Stimulated activated CD8-positive, alpha-beta memory T cell treated with anti-CD3 and anti-CD28 coated beads, Interleukin-4, amount 100 ng/mL, for 4 hours (primary cell): ENCODE measurements at regions not wholly inside any gene's neighbourhood (a gene's known extent, or its start where the extent isn't known, plus 50 kb on each side); places are given as distances from the start of the nearest gene placed in this dataset.

Experiments used
- DNase-seq, 2 donors: peaks; one replicate each; pipeline ENCODE4 v3.0.0-alpha.2; 2020; ENCODE audit warnings: low read depth in 2 of 2, low spot score in 1 of 2

DNA sequence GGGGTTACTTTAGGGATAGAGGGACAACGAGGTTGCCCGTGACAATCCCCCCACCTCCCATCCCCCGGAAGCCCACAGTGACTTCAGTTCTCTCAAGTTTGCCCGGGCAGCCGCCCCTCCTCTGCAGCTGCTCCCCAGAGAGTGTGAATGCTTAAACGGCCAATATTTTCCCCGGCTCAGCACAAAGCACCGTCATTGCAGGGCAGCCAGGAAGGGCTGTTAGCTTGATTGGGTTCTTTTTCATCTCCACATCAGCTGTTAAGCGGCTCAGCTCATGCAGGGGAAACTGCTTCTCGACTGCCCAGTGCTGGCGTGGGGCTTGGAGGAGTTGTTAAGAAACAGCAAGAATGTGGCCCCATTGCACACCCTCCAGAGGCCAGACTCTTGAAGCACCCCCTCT is 120.5 kb upstream of the NCOR2 start:
- DNase-seq, result no peak

DNA sequence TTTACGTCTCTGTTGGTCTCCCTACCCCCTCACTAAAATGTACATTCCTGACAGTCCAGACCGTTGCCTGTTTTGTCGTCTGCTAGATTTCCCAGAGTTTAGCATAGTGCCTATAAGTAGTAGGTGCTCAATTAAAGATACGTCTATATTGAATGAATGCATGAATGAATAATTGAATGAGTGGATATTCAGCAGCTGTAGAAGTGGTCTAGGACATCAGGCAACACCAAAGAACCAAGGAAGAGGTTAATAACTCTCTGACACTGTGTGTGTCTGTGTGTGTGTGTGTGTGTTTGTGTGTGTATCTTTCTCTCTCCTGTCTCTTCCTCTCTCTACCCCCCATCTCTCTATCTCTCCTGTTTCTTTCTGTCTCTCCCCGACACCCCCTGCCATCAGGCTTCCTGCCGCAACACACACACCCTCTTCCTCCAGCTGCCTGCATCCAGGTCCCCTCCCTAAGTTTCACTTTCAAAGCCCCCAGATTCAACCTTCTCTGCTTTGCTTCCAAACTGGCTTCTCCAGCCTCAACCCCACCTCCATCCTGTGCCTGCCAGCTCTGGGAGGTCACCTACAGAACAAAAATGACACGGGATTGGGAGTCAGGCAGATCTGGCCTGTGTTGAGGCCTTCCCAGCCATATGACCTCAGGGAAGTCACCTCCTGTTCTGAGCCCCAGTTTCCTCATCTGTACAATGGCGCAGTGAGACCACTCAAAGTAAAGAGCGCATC is 119.9 kb upstream of the NCOR2 start:
- no peak for DNase-seq

DNA sequence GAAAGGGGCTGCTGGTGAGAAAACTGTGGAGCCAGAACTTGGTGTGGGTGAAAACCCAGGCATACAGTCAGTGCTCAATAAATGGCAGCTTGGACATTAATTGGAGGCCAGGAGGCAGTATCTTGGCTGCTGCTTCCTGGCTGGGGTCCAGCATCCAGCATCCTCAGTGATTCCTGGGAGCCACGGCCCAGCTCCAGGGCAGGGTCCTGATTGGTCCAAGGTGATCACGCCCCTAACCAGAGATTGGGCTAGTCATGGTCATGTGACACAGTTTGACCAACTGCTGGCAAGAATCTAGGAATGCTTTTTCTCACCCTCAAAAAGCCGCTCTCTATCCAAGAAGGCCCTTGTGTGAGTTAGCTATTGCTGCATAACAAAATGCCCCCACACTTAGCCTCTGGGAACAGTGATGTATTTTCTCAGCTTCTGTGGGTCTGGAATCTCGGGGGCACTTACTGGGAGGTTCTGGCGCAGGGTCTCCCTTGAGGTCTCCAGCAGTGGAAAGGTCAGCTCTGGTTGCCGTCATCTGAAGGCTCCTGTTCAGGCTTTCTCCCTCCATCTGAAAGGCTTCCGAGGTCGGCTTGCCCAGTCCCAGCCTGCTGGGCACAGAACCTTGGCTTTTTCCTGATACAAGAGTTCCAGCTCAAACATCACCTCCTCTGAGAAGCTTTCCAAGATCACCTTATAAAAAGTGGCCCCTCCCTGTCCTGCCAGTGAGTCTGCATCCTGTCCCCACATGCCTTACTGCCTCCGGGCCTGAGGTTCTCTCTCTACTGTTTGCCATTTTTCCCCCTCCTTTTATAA is 119.2 kb upstream of the NCOR2 start:
- DNase-seq, result no peak

DNA sequence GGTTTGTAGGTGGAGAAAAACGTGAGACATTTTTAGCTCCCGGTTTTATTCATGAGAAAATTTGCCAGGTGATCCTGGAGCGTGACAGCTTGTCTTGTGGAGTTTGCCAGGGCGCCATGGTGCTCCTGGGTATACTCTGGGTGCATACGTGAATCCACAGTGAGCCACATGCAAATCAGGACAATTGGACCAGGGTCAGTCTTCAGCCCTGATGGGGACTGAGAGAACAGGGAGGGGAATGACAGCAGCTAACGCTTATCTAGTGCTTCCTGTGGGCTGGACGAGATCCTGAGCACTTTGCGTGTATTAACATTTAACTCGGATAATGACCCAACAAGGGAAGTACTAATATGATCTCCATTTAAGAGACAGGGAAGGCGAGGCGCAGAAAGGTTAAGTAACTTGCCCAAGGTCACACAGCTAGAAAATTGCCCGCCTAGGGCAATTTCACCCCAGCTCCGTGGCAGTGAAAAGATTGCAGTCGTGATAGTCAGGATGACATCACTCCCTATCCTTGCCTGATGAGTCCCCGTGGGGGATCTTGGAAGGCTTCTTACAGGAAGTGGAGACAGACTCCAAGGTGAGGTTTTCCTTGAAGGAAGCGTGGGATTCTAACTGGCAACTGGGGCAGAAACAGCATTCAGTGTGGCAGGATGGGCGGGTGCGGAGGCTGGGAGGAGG is 118.4 kb upstream of the NCOR2 start:
- no peak for DNase-seq

DNA sequence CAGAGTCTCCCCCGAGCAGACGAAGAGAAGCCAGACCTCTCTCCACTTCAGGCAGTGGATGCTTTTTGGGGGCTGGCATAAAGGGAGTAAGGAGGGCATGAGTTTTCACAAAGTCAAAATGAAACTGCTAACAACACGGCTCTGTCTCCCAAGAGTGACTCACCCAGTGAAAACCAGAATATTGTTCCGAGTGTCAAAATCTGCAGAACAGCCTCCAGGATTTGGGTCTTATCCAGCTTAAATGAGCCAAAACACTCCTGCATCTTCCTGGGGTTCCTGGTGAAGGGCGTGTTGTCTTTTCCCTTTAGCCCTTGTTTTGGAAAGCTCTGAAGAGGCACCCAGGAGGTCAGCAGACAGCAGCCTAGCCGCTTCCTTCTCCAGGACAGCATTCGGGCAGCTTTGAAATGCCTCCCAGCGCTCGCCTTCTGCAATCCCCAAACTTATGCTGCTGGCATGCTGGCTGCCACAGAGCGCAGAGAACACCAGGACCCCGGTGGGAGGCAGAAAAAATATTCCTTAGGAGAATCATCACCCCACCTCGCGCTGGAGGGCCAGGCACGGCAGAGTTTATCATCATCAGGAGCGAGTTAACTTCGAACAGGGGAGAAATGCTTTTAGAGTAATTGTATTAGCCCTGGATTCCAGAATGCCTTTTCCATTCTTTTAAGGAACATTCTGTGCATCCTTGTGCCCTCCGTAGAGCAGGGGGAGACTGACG is 117.7 kb upstream of the NCOR2 start:
- no peak for DNase-seq

DNA sequence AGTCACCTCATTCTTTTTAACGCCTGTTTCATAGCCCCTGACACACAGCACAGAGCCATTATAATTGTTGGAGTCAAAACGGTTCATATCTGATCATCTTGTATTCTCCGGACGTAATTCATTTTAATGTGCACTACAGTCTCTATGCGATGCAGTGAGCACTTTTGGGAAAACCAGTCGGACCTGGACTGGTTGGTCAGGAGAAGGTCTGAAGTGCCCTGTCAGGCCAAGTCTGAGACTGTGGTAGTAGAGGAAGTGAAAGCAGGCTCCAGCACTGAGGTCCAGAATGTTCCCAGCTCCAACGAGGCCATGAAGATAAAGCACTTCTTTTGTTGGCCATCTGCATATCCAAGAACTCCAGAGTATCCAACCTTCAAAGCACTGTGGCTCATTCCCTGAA is 117.1 kb upstream of the NCOR2 start:
- no peak for DNase-seq

DNA sequence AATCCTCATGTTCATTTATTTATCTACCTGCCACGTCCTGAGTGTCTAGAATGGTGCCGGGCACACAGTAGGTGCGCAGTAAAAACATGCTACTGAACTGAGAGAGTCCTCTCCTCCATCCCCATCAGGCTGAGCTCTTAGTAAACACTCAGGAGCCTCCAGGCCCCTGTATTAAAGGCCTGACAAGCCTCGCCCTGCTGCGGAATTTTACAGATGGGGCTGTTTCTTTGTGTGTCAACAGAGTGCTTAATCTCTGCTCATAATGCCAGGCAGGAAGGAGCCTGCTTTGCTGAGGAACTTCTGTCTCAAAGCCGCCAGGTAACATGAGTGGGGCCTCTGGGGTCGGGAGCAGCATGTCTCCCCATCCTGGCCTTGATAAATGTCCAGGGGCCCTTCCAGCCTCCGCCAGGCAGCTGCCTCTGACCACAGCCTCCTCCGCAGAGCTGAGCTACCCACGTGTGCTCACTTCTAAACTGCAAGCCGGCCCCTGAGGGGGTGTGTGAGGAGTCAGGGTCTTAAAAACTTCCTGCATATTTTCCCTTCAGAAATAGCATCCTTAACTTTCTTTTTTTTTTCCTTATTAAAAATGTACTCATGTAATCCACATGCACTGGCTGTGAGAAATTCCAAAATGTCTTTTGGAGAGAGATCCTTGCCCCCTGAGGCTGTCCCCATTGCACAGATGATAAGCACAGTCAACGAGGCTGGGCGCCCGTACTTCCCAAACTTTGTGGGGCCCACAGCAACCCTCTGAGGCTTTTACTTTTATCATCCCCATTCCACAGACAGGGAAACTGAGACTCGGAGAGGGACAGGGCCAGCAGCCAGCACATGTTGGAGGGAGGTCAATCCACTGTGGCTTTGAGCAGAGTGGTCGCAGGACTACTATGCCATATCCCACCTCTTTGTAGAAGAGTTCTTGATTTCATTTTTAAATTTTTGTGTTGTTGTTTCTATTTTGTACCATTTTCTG is 116.0 kb upstream of the NCOR2 start:
- no peak for DNase-seq

DNA sequence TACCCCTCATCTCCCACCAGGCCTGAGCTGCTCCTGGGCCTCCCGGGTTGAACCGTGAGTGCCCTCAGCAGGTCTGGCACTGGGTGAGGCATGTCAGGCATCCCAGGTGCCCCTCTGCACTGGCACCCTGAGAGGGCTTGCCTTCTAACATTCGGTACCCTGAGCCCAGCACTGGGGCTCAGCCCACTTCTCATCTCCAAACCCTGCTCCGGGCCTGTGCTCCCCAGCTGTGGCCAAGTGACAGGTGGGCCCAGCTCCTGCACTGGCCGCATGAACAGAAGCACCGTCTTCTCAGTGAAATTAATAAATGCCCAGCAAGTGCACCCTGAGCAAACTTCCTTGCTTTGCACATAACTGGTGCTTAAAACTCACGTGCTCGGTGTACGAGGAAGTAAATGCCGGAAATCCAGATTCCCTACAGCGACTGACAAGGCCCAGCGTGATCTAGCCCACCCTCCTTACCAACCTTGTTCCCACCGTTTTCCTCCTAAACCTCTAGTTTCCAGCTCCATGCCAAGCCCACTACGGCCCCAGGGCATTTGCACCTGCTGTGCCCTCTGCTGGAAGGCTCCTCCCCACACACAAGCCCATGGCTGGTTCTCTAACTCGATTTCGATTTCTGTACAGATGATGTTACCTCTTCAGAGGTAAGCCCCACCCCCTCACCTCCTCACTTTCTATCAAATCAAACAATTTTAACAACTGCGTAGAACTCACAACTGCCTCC is 115.2 kb upstream of the NCOR2 start:
- DNase-seq, result no peak

DNA sequence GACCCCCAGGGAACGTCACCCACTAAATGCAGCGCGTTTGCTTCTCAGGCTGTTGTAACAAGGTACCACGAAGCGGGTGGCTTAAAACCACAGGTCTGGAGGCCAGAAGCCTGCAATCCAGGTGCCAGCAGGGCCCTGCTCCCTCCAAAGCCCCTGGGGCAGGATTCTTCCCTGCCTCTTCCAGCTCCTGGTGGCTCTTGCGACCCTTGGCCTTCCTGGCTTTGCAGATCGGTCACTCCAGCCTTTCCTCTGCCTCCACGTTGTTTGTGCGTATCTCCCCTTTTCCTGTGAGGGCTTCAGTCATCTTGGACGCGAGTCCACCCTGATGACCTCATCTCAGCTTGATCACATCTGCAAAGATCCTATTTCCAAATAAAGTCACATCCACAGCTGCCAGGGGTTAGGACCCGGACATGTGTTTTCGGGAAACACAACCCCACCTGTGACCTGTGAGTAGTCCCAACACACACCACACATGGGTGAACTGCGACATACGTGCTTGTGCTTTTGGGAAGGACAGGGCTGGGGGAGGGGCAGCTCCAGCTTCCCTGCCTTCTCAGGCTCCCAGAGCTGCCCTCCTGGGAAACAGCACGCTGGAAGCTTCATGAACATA is 114.5 kb upstream of the NCOR2 start:
- DNase-seq, result no peak

DNA sequence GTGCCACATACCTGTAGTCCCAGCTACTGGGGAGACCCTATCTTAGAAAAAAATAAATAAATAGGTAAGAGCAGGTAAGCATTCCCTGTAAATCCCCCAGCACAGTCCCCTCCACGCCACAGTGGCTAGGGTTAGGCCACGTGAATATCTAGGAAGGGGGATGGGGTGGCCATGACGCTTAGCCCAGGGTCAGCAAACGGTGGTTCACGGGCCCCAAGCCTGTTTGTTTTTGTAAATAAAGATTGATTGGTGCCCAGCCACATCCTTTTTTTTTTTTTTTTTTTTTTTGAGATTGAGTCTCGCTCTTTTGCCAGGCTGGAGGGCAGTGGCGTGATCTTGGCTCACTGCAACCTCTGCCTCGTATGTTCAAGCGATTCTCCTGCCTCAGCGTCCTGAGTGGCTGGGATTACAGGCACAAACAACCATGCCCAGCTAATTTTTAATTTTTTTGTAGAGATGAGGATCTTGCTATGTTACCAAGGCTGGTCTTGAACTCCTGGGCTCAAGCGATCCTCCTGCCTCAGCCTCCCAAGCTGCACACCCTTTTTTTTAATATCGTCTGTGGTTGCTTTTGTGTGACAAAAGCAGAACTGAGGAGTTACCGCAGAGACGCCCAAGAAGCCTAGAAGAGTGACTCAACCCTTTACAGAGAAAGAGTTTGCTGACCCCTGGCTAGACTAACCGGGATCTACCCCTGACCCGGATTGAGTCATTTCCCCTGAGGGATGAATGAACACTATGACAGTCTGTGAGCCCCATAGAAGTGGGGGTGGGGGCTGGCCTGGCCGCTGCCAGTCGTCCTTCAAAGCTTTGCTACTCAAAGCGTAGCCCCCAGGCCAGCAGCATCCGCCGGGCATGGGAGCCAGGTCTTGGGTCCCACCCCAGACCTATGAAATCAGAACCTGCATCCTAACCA is 113.7 kb upstream of the NCOR2 start:
- DNase-seq, result no peak

DNA sequence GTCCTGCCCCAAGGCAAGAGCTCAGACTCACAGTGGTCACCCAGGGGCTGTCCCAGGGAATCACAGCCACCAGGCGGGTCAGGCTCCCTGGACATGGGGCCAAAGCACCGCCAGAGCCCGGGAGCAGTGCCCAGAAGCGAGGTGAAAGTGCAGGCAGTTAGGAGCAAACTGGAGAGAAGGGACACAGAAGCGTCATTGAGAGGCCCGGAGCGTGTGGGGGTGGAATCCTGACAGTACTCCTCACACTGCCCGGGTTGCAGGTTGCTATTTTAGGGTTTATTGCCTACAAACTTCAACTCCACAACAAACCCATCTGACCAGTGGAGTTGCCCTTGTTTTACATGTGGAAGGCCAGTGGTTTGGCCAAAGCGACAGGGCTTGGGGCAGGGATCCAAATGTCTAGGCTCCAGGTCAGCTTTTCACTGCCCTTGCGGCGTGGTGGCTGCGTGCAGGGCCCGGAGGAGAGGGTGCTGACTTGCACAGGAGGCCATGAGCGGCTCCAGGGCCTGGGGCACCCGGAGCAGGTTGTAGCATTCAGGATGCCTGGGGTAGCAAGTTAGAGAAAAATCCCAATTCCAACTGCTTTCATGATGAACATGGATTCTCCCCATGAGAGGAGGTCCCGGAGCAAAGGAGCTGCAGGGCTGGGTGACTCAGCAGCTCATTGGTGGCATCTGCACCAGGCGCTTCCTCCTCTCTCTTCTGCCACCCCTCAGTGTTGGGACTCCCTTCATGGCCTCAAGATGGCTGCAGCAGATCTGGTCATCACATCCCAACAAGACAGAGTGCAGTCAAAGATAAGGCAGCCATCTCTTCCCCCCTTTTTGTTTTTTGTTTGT is 112.3 kb upstream of the NCOR2 start:
- no peak for DNase-seq

DNA sequence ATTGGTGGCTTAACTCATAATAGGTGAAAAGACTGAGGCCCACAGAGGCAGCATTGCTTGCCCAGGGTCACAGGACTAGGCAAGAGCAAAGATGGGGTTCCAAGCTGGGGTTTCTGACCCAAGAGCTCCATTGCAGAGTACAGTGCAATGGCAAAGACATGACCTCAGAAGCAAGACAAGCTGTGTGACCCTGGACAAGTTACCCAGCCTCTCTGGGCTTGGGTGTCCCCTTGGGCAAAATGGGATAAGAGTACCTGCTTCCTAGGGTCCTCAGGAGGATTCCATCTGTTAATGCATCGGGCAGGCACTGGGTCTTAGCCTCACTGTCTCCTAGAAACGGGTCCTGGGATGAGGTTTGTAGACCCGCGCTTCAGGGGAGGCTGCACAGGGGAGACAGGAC is 111.6 kb upstream of the NCOR2 start:
- no peak for DNase-seq

DNA sequence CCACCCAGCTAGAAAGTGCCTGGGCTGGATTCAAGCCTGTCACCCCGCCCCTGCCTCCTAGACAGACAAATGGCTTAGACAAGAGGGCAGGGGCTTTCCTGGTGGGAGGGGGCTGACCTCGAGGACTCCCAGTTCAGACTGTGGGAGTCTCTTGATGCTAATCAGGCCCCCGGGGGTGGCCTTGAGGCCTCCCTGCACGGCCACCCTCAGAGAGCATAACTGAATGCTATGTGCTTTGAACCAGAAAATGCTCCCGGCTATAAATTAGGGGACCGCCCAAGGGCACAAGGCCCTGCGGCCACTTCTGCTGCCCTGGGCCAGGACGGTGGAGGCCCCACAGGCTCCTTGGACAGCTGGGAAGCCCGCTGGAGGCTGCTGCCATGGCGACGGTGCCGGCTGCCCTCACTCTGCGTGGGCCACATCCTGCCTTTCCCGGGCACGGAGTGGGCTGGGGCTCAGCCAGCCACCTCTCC is 111.0 kb upstream of the NCOR2 start:
- no peak for DNase-seq

DNA sequence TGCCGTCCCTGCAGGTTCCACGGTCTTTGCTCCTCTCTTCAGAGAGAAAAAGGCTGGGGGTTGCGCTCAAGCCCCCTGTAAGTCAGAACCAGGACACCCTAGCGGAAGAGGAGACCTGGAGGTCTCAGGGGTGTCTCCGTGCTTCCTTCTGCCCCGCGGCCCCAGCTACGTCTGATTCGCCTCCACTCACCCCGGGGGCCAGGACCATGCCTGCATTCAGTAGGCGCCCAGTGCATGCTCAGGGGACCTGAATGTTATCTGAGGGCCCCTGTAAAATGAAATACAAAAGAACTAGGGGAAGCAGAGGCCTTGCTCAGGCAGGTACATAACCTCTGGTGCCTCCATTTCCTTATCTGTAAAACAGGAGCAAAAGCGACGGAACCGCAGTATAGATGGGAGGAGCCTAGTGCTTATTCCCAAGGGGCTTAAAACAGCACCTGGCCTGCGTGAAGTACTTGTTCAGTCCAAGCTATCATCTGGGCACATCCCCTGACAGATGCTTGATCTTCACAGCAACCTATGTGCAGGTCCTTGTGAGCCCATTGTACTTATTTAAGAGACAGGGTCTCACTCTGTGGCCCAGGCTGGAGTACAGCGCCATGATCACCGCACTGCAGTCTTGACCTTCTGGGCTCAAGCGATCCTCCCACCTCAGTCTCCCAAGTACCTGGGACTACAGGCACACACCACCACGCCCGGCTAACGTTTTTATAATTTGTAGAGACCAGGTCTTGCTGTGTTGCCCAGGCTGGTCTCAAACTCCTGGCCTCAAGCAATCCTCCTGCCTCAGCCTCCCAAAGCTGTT is 110.3 kb upstream of the NCOR2 start:
- no peak for DNase-seq

DNA sequence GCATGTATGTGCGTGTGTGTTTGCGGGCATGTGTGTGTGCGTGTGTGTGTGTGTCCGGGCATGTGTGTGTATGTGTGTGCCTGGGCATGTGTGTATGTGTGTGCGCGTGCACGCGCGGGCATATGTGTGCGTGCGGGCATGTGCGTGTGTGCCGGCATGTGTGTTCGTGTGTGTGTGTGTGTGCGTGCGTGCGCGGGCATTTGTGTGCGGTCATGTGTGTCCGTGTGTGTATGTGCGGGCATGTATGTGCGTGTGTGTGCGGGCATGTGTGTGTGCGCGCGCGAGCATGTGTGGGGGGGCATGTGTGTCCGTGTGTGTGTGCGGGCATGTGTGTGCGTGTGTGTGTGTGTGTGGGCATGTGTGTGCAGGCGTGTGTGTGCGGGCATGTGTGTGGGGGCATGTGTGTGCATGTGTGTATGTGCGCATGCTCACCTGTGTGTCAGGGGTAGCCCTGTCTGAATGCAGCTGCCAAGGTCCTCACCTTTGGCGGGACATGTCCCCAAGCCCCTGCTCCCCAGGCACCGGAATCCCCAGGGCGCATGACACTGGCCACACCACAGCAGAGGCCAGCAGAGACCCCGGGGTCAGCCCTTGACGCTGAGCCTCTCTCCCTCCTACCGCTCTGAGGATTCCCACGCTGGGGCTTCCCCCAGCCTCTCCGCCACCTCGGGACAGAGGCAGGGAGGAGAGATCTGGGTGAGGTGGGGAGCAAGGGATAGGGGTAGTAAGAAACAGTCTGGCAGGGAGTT is 109.5 kb upstream of the NCOR2 start:
- DNase-seq, result no peak
